Ishikawa (cell line): ENCODE measurements at regions not wholly inside any gene's neighbourhood (a gene's known extent, or its start where the extent isn't known, plus 50 kb on each side); places are given as distances from the start of the nearest gene placed in this dataset.

ENCODE experiments used
- CREB1 ChIP-seq: IDR thresholded peaks from 2 replicates; pipeline ENCODE4 v1.6.1; 2012; ENCODE audit warnings: low read depth
- EP300 ChIP-seq: IDR thresholded peaks from 2 replicates; pipeline ENCODE4 v1.6.1; 2012; ENCODE audit warnings: borderline replicate concordance
- FOXM1 ChIP-seq: IDR thresholded peaks from 2 replicates; pipeline ENCODE4 v1.6.1; 2012; ENCODE audit warnings: low read depth, borderline replicate concordance
- REST ChIP-seq: IDR thresholded peaks from 2 replicates; pipeline ENCODE4 v1.6.1; 2012; ENCODE audit warnings: low read depth, mild to moderate bottlenecking

- TF ChIP-seq EP300 (no peak), REST (no peak), CREB1 (no peak), FOXM1 (no peak)
Measured at GRCh38 chr3:105274958-105275357, 91.8 kb upstream of the ALCAM start.
